ENCODE measurements at regions not wholly inside any gene's neighbourhood (a gene's known extent, or its start where the extent isn't known, plus 50 kb on each side); places are given as distances from the start of the nearest gene placed in this dataset.

- no peak for DNase-seq
These were observed 57.7 kb upstream of the SLC7A11 start for GRCh38 chr4:138299881-138300280.

GRCh38 chr4:138298866-138299265, 56.7 kb upstream of the SLC7A11 start:
- no peak for DNase-seq

DNA sequence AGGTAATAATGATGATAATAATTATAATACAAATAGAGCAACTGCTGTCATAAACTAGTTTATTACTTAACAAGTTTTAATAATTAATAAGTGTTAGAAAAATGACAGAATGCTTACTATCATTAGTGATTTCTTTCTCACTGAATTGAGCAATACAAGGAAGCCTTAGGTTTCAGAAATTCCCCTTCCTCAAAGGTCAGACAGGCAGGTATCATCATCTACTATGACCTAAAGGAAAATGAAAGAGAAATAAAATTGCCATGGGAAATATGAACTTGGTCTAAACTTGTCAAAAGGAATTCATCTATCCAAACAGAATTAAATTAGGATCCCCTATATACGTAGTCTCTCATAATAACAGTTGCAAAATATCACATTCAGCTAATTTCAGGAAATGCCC, 56.3 kb upstream of the SLC7A11 start:
- no peak for DNase-seq

DNA sequence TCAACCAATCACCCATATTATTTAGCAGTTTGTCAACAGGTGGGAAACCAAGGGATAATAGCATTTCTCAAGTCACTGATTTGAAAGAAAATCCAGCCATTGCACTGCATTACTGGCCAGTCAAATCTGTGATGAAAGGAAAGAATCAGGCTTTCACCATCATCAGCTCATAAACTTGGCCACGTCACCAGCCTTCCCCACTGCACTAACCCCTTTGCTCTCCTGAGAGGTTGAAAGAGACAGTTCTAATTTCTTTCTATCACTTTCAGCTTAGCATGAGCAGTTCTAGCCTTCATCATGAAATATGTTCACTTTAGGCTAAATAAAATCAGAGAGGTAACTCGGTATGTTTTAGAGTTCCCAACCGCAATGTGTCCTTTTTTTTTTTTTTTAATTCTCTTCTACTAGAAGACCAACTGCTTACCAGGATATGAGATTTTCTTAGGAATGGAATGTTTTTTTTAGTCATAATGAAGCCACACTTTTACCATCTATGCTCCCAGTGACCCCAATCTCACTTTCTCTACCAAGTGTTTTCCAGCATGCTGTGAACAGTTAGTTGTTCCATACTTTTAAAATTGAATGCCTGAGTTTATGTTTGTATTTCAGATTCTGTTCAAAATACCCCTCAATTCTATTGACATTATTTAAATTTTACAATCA, 55.7 kb upstream of the SLC7A11 start:
- no peak for DNase-seq

- no peak for DNase-seq
These were observed 50.2 kb upstream of the SLC7A11 start for GRCh38 chr4:138292321-138292720.

Data from NCI-H2171 (cell line).